ENCODE measurements at regions not wholly inside any gene's neighbourhood (a gene's known extent, or its start where the extent isn't known, plus 50 kb on each side); places are given as distances from the start of the nearest gene placed in this dataset.

DNA sequence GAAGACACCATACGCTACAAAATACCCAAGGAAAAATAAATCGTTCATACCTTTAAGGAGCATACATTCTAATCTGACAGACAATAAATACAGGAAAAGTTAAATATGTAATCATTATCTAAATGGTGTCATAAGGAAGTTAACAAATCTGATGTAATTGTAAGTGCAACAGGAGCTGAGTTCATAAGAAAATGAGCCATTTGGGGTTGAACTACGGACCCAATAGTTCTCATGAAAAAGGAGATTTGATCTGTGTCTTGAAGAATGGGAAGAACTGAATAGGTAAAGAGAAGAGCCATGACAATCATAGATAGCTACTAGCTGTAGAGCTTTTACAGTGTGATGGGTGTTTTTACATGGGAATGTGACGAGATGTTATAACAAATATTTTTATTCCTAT, 175.6 kb downstream of the ANKRD50 start:
- TF ChIP-seq, protein P1, sequence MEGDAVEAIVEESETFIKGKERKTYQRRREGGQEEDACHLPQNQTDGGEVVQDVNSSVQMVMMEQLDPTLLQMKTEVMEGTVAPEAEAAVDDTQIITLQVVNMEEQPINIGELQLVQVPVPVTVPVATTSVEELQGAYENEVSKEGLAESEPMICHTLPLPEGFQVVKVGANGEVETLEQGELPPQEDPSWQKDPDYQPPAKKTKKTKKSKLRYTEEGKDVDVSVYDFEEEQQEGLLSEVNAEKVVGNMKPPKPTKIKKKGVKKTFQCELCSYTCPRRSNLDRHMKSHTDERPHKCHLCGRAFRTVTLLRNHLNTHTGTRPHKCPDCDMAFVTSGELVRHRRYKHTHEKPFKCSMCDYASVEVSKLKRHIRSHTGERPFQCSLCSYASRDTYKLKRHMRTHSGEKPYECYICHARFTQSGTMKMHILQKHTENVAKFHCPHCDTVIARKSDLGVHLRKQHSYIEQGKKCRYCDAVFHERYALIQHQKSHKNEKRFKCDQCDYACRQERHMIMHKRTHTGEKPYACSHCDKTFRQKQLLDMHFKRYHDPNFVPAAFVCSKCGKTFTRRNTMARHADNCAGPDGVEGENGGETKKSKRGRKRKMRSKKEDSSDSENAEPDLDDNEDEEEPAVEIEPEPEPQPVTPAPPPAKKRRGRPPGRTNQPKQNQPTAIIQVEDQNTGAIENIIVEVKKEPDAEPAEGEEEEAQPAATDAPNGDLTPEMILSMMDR (IDR thresholded peaks at IDR 0.05): no peak
- TF ChIP-seq POLR2A (IDR thresholded peaks at IDR 0.05): no peak
- TF ChIP-seq POLR2AphosphoS5 (IDR thresholded peaks at IDR 0.05): no peak
- TF ChIP-seq EP300 (IDR thresholded peaks at IDR 0.05): no peak

Measured in upper lobe of left lung (tissue), 4 donors.